Peyer's patch (tissue), 4 donors: ENCODE measurements at regions not wholly inside any gene's neighbourhood (a gene's known extent, or its start where the extent isn't known, plus 50 kb on each side); places are given as distances from the start of the nearest gene placed in this dataset.

Experiments used
- DNase-seq, 3 donors: peaks; one replicate each; pipeline ENCODE4 v3.0.0-alpha.2; 2017 to 2019
- H3K27ac ChIP-seq, 4 donors: fragments of 200-600 bp; sonication (generic); one replicate each; pipeline ENCODE4 v1.5.1; 2016 to 2019
- H3K27me3 ChIP-seq, 2 donors: fragments of 200-600 bp; sonication (generic); one replicate each; pipeline ENCODE4 v1.5.1; 2019
- H3K36me3 ChIP-seq, 3 donors: fragments of 200-600 bp; sonication (generic); one replicate each; pipeline ENCODE4 v1.5.1; 2016 to 2019
- H3K4me1 ChIP-seq, 4 donors: fragments of 200-600 bp; sonication (generic); one replicate each; pipeline ENCODE4 v1.5.1; 2016 to 2019
- H3K4me3 ChIP-seq, 4 donors: fragments of 200-600 bp; sonication (generic); 1 replicate in 3 of 4; 2 replicates in 1 of 4; pipeline ENCODE4 v1.5.1; 2016 to 2019; ENCODE audit warnings: mild to moderate bottlenecking in 1 of 4
- H3K9me3 ChIP-seq, 4 donors: fragments of 200-600 bp; sonication (generic); one replicate each; pipeline ENCODE4 v1.5.1; 2016 to 2019; ENCODE audit warnings: mild to moderate bottlenecking in 1 of 4
- CTCF ChIP-seq, 6 experiments: fragments of 450-650 bp in 4 of 6; fragments of 200-600 bp in 2 of 6; sonication (generic) in 1 of 6; IDR thresholded peaks; one replicate each; pipeline ENCODE4 v1.5.1; 2017 to 2019; ENCODE audit warnings: antibody characterized with exemption in 6 of 6, mild to moderate bottlenecking in 3 of 6, moderate library complexity in 1 of 6
- POLR2A ChIP-seq, 2 donors: fragments of 450-650 bp; IDR thresholded peaks; one replicate each; pipeline ENCODE4 v1.5.1; 2017; ENCODE audit warnings: antibody characterized with exemption in 2 of 2, mild to moderate bottlenecking in 2 of 2, moderate library complexity in 2 of 2

GRCh38 chr17:77435272-77436057 lies 294.7 kb downstream of the SEC14L1 start:
- Histone ChIP-seq H3K4me3 (no peak overlapping the region), H3K27me3 (no peaks in the 10 kb centered on the region), H3K9me3 (no peaks in the 10 kb centered on the region), H3K4me1 (peaks cover 6 to 87% (median 78%) of the 10 kb centered on the region in 4 donors), H3K27ac (peak overlapping the region in 2 of 4 donors; percentile 16 to 98), H3K36me3 (no peaks in the 10 kb centered on the region)
- no peak for TF ChIP-seq POLR2A (IDR thresholded peaks at IDR 0.05)
- no peak for TF ChIP-seq CTCF (IDR thresholded peaks at IDR 0.05)
- no peak for DNase-seq

- peaks cover 9 to 87% (median 78%) of the 10 kb centered on the region in 4 donors for H3K4me1 ChIP-seq
- H3K36me3 ChIP-seq, result no peaks in the 10 kb centered on the region
- no peak for TF ChIP-seq POLR2A (IDR thresholded peaks at IDR 0.05)
- TF ChIP-seq CTCF (IDR thresholded peaks at IDR 0.05), result no peak
- H3K9me3 ChIP-seq, result no peaks in the 10 kb centered on the region
- peak overlapping the region in 3 of 4 donors; percentile 16 to 98 (median 18) for H3K27ac ChIP-seq
- no peaks in the 10 kb centered on the region for H3K27me3 ChIP-seq
- H3K4me3 ChIP-seq, result no peak overlapping the region
- no peak for DNase-seq
Observed at GRCh38 chr17:77436058-77436442, 295.3 kb downstream of the SEC14L1 start.

GRCh38 chr17:77436481-77436880 lies 295.7 kb downstream of the SEC14L1 start:
- H3K4me3 ChIP-seq, result no peak overlapping the region
- peak overlapping the region in 3 of 4 donors; percentile 18 to 98 (median 37) for H3K27ac ChIP-seq
- no peaks in the 10 kb centered on the region for H3K9me3 ChIP-seq
- no peaks in the 10 kb centered on the region for H3K36me3 ChIP-seq
- no peak for DNase-seq
- TF ChIP-seq POLR2A (IDR thresholded peaks at IDR 0.05), result no peak
- no peaks in the 10 kb centered on the region for H3K27me3 ChIP-seq
- peaks cover 12 to 87% (median 78%) of the 10 kb centered on the region in 4 donors for H3K4me1 ChIP-seq

GRCh38 chr17:77437017-77437416 lies 296.2 kb downstream of the SEC14L1 start:
- DNase-seq, result peak in 1 of 3 donors; percentile 24
- H3K36me3 ChIP-seq, result no peaks in the 10 kb centered on the region
- no peak for TF ChIP-seq CTCF (IDR thresholded peaks at IDR 0.05)
- peak overlapping the region; percentile 29 to 98 (median 38) for H3K27ac ChIP-seq
- H3K4me3 ChIP-seq, result no peak overlapping the region
- H3K9me3 ChIP-seq, result no peaks in the 10 kb centered on the region
- H3K27me3 ChIP-seq, result no peaks in the 10 kb centered on the region
- H3K4me1 ChIP-seq, result peaks cover 12 to 93% (median 79%) of the 10 kb centered on the region in 4 donors

GRCh38 chr17:77437747-77438146 lies 297.0 kb downstream of the SEC14L1 start:
- H3K36me3 ChIP-seq, result no peaks in the 10 kb centered on the region
- DNase-seq, result no peak
- H3K4me1 ChIP-seq, result peaks cover 12 to 97% (median 83%) of the 10 kb centered on the region in 4 donors
- TF ChIP-seq CTCF (IDR thresholded peaks at IDR 0.05), result no peak
- TF ChIP-seq POLR2A (IDR thresholded peaks at IDR 0.05), result no peak
- no peak overlapping the region for H3K4me3 ChIP-seq
- H3K9me3 ChIP-seq, result no peaks in the 10 kb centered on the region
- peak overlapping the region; percentile 29 to 98 (median 38) for H3K27ac ChIP-seq
- H3K27me3 ChIP-seq, result no peaks in the 10 kb centered on the region
